ENCODE measurements at regions not wholly inside any gene's neighbourhood (a gene's known extent, or its start where the extent isn't known, plus 50 kb on each side); places are given as distances from the start of the nearest gene placed in this dataset.

DNA sequence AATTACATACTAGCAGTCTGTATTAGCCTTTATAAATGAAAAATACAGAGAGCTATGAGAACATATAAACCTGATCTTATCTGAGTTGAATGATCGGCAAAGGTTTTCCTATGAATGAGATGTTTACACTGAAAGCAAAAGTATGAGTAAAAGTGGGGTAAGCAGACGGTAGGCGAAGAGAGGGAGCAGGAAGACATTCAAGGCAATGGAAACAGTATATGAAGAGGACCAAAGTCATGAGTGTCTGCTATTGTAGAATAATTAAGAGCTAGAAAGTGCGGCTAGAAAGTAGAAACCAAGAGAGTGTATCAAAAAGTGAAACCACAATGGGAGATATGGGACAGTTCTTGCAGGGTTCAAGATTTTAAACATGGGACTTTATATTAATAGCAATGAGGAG, 67.0 kb upstream of the TMLHE start (continued):
- TF ChIP-seq ZNF101 (CRISPR knock-in tag; IDR thresholded peaks at IDR 0.05; ENCODE audit: borderline replicate concordance, low read depth) (no peak), ETV6 (CRISPR knock-in tag; conservative IDR thresholded peaks at IDR 0.05) (no peak), ATRX (CRISPR knock-in tag; IDR thresholded peaks at IDR 0.05; ENCODE audit: borderline replicate concordance) (no peak), ZFP91 (CRISPR knock-in tag; IDR thresholded peaks at IDR 0.05; ENCODE audit: borderline replicate concordance) (no peak), JDP2 (CRISPR knock-in tag; IDR thresholded peaks at IDR 0.05; ENCODE audit: borderline replicate concordance) (no peak)
- TF ChIP-seq, protein P1, sequence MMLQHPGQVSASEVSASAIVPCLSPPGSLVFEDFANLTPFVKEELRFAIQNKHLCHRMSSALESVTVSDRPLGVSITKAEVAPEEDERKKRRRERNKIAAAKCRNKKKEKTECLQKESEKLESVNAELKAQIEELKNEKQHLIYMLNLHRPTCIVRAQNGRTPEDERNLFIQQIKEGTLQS (CRISPR knock-in tag; IDR thresholded peaks at IDR 0.05): no peak

DNA sequence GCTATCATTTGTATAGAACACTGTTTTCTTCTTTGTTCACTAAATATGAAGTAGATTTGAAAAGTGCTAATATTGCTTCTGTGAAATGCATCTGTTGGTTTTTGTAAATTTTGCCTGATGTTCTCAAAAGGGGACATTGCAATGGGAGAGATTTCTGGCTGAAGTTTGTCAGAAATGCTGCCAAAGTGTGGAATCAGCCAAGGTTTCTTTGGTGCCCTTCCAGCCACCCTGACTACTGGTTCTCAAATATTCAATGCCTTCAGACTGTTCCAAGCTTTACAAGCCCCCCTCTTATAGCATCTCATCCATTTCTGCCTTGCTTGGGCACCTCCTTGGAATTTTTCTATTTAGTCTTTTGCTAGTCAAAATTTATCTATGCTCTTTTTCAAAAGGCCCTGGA, 60.6 kb upstream of the TMLHE start:
- intact Hi-C loops (cut with micrococcal nuclease; ENCODE audit: unreplicated experiment): no loop called here
- no peak for FAIRE-seq
- TF ChIP-seq RCOR2 (CRISPR knock-in tag; IDR thresholded peaks at IDR 0.05): no peak
- no peak for TF ChIP-seq JUN (CRISPR knock-in tag; IDR thresholded peaks at IDR 0.05)
- no peak for TF ChIP-seq ZNF414 (CRISPR knock-in tag; IDR thresholded peaks at IDR 0.05)
- TF ChIP-seq NFE2L1 (CRISPR knock-in tag; IDR thresholded peaks at IDR 0.05; ENCODE audit: borderline replicate concordance): no peak
- no peak for TF ChIP-seq ZNF562 (CRISPR knock-in tag; IDR thresholded peaks at IDR 0.05; ENCODE audit: borderline replicate concordance)
- no peak for TF ChIP-seq DR1 (CRISPR knock-in tag; IDR thresholded peaks at IDR 0.05)
- TF ChIP-seq KAT7 (CRISPR knock-in tag; IDR thresholded peaks at IDR 0.05; ENCODE audit: borderline replicate concordance): no peak
- TF ChIP-seq, protein P2, sequence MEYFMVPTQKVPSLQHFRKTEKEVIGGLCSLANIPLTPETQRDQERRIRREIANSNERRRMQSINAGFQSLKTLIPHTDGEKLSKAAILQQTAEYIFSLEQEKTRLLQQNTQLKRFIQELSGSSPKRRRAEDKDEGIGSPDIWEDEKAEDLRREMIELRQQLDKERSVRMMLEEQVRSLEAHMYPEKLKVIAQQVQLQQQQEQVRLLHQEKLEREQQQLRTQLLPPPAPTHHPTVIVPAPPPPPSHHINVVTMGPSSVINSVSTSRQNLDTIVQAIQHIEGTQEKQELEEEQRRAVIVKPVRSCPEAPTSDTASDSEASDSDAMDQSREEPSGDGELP (IDR thresholded peaks at IDR 0.05; ENCODE audit: borderline replicate concordance, low read depth): no peak
- TF ChIP-seq, protein P3, sequence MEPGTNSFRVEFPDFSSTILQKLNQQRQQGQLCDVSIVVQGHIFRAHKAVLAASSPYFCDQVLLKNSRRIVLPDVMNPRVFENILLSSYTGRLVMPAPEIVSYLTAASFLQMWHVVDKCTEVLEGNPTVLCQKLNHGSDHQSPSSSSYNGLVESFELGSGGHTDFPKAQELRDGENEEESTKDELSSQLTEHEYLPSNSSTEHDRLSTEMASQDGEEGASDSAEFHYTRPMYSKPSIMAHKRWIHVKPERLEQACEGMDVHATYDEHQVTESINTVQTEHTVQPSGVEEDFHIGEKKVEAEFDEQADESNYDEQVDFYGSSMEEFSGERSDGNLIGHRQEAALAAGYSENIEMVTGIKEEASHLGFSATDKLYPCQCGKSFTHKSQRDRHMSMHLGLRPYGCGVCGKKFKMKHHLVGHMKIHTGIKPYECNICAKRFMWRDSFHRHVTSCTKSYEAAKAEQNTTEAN (CRISPR knock-in tag; conservative IDR thresholded peaks at IDR 0.05): no peak
- no peak for TF ChIP-seq KDM2A (CRISPR knock-in tag; IDR thresholded peaks at IDR 0.05; ENCODE audit: borderline replicate concordance, low read depth)
- TF ChIP-seq TAF15 (IDR thresholded peaks at IDR 0.05; ENCODE audit: low read depth, low read length, poor library complexity, severe bottlenecking): no peak
- no peak for TF ChIP-seq SPEN (CRISPR knock-in tag; IDR thresholded peaks at IDR 0.05; ENCODE audit: low read depth)
- no peak for TF ChIP-seq ZNF232 (CRISPR knock-in tag; IDR thresholded peaks at IDR 0.05; ENCODE audit: borderline replicate concordance)
- TF ChIP-seq ZNF709 (CRISPR knock-in tag; IDR thresholded peaks at IDR 0.05): no peak
- no peak for TF ChIP-seq THAP11 (CRISPR knock-in tag; IDR thresholded peaks at IDR 0.05)
- TF ChIP-seq ZFAT (CRISPR knock-in tag; conservative IDR thresholded peaks at IDR 0.05): no peak

More for the DNA sequence above, 60.6 kb upstream of the TMLHE start:
- no peaks in the 10 kb centered on the region for H3K79me2 ChIP-seq (ENCODE audit: insufficient read depth, low read length)
- H3K9me3 ChIP-seq (ENCODE audit: low read length): no peaks in the 10 kb centered on the region
- H4K20me1 ChIP-seq (ENCODE audit: insufficient read depth, low read length): no peaks in the 10 kb centered on the region
- ATAC-seq (no peak), DNase-seq (ENCODE audit: low spot score) (no peak)
- H3K36me3 ChIP-seq (replicated peaks in 1 of 2; ENCODE audit: control insufficient read depth in 1 of 2, insufficient read depth in 2 of 2, low read length in 2 of 2): no peaks in the 10 kb centered on the region
- H3K27ac ChIP-seq (ENCODE audit: extremely low read length, insufficient read depth, low read length): no peak overlapping the region
- no peak overlapping the region for H3K9ac ChIP-seq (ENCODE audit: insufficient read depth, low read depth, low read length)
- CTCF ChIA-PET (ENCODE audit: low intra/inter-chr PET ratio, low total read pairs): no interaction called here
- no peaks in the 10 kb centered on the region for H3K27me3 ChIP-seq (ENCODE audit: control insufficient read depth in 1 of 2, insufficient read depth in 2 of 2, low read length in 2 of 2)
- BruUV-seq (replicated peaks): no TSS peak
- in situ Hi-C loops (cut with HindIII; ENCODE audit: extremely low pct_ligation_motif_present, low pct_unique_long_range_greater_than_20kb): no loop called here
- H3K4me3 ChIP-seq (replicated peaks in 1 of 3; ENCODE audit: insufficient read depth in 1 of 3, low read depth in 2 of 3, low read length in 3 of 3): no peak overlapping the region
- H3K4me2 ChIP-seq (ENCODE audit: low read depth, low read length): no peak overlapping the region
- H3K4me1 ChIP-seq (ENCODE audit: insufficient read depth, low read length): no peaks in the 10 kb centered on the region
- no peak overlapping the region for H2AFZ ChIP-seq (ENCODE audit: low read length)
- POLR2A ChIA-PET: no interaction called here
